ENCODE measurements at regions not wholly inside any gene's neighbourhood (a gene's known extent, or its start where the extent isn't known, plus 50 kb on each side); places are given as distances from the start of the nearest gene placed in this dataset.

- no peak for TF ChIP-seq CTCF (IDR thresholded peaks at IDR 0.05; ENCODE audit: control extremely low read depth in 1 of 3, insufficient read depth in 1 of 3, low read depth in 1 of 3, low read length in 3 of 3)
Observed at GRCh38 chr2:35741556-35741955, 614.0 kb upstream of the CRIM1 start (continued).

Data from H1 (cell line).